Mucosa of descending colon (tissue), 3 donors: ENCODE measurements at regions not wholly inside any gene's neighbourhood (a gene's known extent, or its start where the extent isn't known, plus 50 kb on each side); places are given as distances from the start of the nearest gene placed in this dataset.

ENCODE experiments used
- ATAC-seq: fragments of 200-7000 bp; cut with Tn5 transposase; one replicate; pipeline ENCODE4 v1.9.1; 2020; ENCODE audit warnings: mild to moderate bottlenecking, moderate library complexity
- DNase-seq, 3 donors: peaks; one replicate each; pipeline ENCODE4 v3.0.0-alpha.2; 2020
- H3K36me3 ChIP-seq: fragments of 200-600 bp; one replicate; pipeline ENCODE4 v1.8.0; 2021; ENCODE audit warnings: low read depth, mild to moderate bottlenecking
- H3K4me1 ChIP-seq: fragments of 200-600 bp; one replicate; pipeline ENCODE4 v1.8.0; 2021; ENCODE audit warnings: low read depth, mild to moderate bottlenecking
- H3K4me3 ChIP-seq: fragments of 200-600 bp; one replicate; pipeline ENCODE4 v1.8.0; 2021; ENCODE audit warnings: mild to moderate bottlenecking
- H3K9me3 ChIP-seq: fragments of 200-600 bp; one replicate; pipeline ENCODE4 v1.8.0; 2021; ENCODE audit warnings: mild to moderate bottlenecking
- intact Hi-C, 2 donors: fragments of 100-400 bp; cut with DNase I in 1 of 2; cut with micrococcal nuclease in 1 of 2; formaldehyde crosslinking; loops; one replicate each; pipeline versions ENCODE4 v1.11.0 to v1.11.1; 2022; cut with DNase I, micrococcal nuclease
- TF ChIP-seq, protein P1 (sequence below): fragments of 200-600 bp; IDR thresholded peaks from one replicate; pipeline ENCODE4 v1.8.0; 2022; ENCODE audit warnings: antibody characterized with exemption, mild to moderate bottlenecking
- donor health status: DM: no; HTN: no; CAD: no; lungs with moderate emphysema.
- donor health status: DM: no; HTN: no; CAD: no.
- donor health status: DM: no; HTN: yes; CAD: no.

DNA sequence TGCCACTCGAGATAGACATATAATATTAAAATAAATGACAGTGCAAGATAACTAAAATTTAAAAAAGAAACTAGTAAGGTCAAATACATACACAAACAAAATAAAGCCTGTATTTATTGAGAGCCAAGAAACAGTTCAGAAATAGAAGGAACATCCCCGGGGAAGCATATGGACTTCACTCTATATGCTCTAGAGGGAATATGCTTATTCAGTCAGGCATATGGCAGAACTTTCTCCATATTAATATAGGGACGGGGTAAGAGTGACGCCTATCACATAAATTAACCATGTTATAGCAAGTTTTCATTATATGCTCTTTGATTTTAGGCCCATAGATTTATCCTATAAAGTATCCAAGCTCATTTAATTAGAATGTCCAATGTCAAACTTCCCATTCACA lies 56.7 kb upstream of the EFHC2 start:
- H3K4me1 ChIP-seq: no peaks in the 10 kb centered on the region
- TF ChIP-seq, protein P1, sequence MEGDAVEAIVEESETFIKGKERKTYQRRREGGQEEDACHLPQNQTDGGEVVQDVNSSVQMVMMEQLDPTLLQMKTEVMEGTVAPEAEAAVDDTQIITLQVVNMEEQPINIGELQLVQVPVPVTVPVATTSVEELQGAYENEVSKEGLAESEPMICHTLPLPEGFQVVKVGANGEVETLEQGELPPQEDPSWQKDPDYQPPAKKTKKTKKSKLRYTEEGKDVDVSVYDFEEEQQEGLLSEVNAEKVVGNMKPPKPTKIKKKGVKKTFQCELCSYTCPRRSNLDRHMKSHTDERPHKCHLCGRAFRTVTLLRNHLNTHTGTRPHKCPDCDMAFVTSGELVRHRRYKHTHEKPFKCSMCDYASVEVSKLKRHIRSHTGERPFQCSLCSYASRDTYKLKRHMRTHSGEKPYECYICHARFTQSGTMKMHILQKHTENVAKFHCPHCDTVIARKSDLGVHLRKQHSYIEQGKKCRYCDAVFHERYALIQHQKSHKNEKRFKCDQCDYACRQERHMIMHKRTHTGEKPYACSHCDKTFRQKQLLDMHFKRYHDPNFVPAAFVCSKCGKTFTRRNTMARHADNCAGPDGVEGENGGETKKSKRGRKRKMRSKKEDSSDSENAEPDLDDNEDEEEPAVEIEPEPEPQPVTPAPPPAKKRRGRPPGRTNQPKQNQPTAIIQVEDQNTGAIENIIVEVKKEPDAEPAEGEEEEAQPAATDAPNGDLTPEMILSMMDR: no peak
- ATAC-seq (no peak), DNase-seq (no peak)
- H3K4me3 ChIP-seq: no peak overlapping the region
- intact Hi-C loops: no loop called here
- no peaks in the 10 kb centered on the region for H3K9me3 ChIP-seq
- no peaks in the 10 kb centered on the region for H3K36me3 ChIP-seq
